HFFc6 (cell line): ENCODE measurements at regions not wholly inside any gene's neighbourhood (a gene's known extent, or its start where the extent isn't known, plus 50 kb on each side); places are given as distances from the start of the nearest gene placed in this dataset.
A peak's percentile ranks its signal among the peaks of the same experiment; 100 is the strongest.

Source experiments
- DNase-seq: peaks from one replicate; pipeline ENCODE4 v3.0.0-alpha.2; 2018
- H3K27ac Mint-ChIP-seq: 2 replicates; pipeline ENCODE4 v1.8.0; 2020; ENCODE audit warnings: mild to moderate bottlenecking, mixed read lengths
- H3K27me3 Mint-ChIP-seq: 2 replicates; pipeline ENCODE4 v1.8.0; 2021; ENCODE audit warnings: mild to moderate bottlenecking, moderate library complexity, mixed read lengths; ENCODE audit not compliant: insufficient read depth
- H3K36me3 Mint-ChIP-seq: 2 replicates; pipeline ENCODE4 v1.8.0; 2021; ENCODE audit warnings: low read depth, mixed read lengths
- H3K4me1 Mint-ChIP-seq: 2 replicates; pipeline ENCODE4 v1.8.0; 2020; ENCODE audit warnings: low read depth, mixed read lengths
- H3K4me3 Mint-ChIP-seq: 2 replicates; pipeline ENCODE4 v1.8.0; 2020; ENCODE audit warnings: mild to moderate bottlenecking, moderate library complexity, mixed read lengths
- H3K9me3 Mint-ChIP-seq: 2 replicates; pipeline ENCODE4 v1.8.0; 2020; ENCODE audit warnings: mild to moderate bottlenecking, mixed read lengths
- CTCF ChIP-seq: fragments of 200-600 bp; sonication (generic); IDR thresholded peaks from 2 replicates; pipeline ENCODE4 v1.5.0; 2021; ENCODE audit warnings: antibody characterized with exemption, mild to moderate bottlenecking

- Mint-ChIP-seq H3K27ac (no peak overlapping the region), H3K9me3 (peaks cover 6% of the 10 kb centered on the region), H3K4me1 (peaks cover 4% of the 10 kb centered on the region; the same call in 1 of the 2 replicates), H3K4me3 (no peak overlapping the region), H3K27me3 (no peaks in the 10 kb centered on the region), H3K36me3 (no peaks in the 10 kb centered on the region; the same call in 1 of the 2 replicates)
- no peak for DNase-seq
- no peak for TF ChIP-seq CTCF
Measured at GRCh38 chr6:74969591-74970267, 236.1 kb downstream of the COL12A1 start.

- Mint-ChIP-seq H3K36me3 (no peaks in the 10 kb centered on the region; the same call in none of the 2 replicates), H3K4me3 (no peak overlapping the region), H3K27ac (no peak overlapping the region), H3K9me3 (peaks cover 19% of the 10 kb centered on the region), H3K4me1 (peaks cover 4% of the 10 kb centered on the region; the same call in 1 of the 2 replicates), H3K27me3 (no peaks in the 10 kb centered on the region)
- no peak for TF ChIP-seq CTCF
- no peak for DNase-seq
Measured at GRCh38 chr6:74967821-74968220, 238.0 kb downstream of the COL12A1 start.

GRCh38 chr6:74966712-74967111 lies 239.1 kb downstream of the COL12A1 start:
- peaks cover under 1% of the 10 kb centered on the region; the same call in 1 of the 2 replicates for H3K4me1 Mint-ChIP-seq
- no peak for TF ChIP-seq CTCF

GRCh38 chr6:74964871-74965441 lies 240.9 kb downstream of the COL12A1 start:
- Mint-ChIP-seq H3K9me3 (peaks cover 19% of the 10 kb centered on the region), H3K4me3 (no peak overlapping the region)

More at GRCh38 chr6:74966712-74967111, 239.1 kb downstream of the COL12A1 start:
- no peaks in the 10 kb centered on the region; the same call in none of the 2 replicates for H3K36me3 Mint-ChIP-seq
- no peak for DNase-seq
- H3K27me3 Mint-ChIP-seq: no peaks in the 10 kb centered on the region
- no peak overlapping the region for H3K27ac Mint-ChIP-seq
- H3K4me3 Mint-ChIP-seq: no peak overlapping the region
- peaks cover 19% of the 10 kb centered on the region for H3K9me3 Mint-ChIP-seq

More at GRCh38 chr6:74964871-74965441, 240.9 kb downstream of the COL12A1 start:
- peak; percentile 22; the same call in 1 of the 2 replicates for TF ChIP-seq CTCF
- no peak overlapping the region for H3K27ac Mint-ChIP-seq
- no peaks in the 10 kb centered on the region; the same call in none of the 2 replicates for H3K36me3 Mint-ChIP-seq
- H3K27me3 Mint-ChIP-seq: peaks cover 2% of the 10 kb centered on the region
- no peaks in the 10 kb centered on the region; the same call in none of the 2 replicates for H3K4me1 Mint-ChIP-seq
- no peak for DNase-seq
